H54 (cell line): ENCODE measurements at regions not wholly inside any gene's neighbourhood (a gene's known extent, or its start where the extent isn't known, plus 50 kb on each side); places are given as distances from the start of the nearest gene placed in this dataset.

Experiments used
- DNase-seq: peaks from one replicate; pipeline ENCODE4 v3.0.0; 2011; ENCODE audit warnings: low spot score, mixed read lengths; ENCODE audit not compliant: insufficient read length
- FAIRE-seq: peaks from 3 replicates; lab custom pipeline; 2011; peaks lifted over from hg19 to GRCh38; lab: Jason Lieb, UNC
- POLR2A ChIP-seq: IDR thresholded peaks from 2 replicates; pipeline ENCODE4 v1.6.1; 2011; ENCODE audit warnings: low read depth, mild to moderate bottlenecking, low read length

DNA sequence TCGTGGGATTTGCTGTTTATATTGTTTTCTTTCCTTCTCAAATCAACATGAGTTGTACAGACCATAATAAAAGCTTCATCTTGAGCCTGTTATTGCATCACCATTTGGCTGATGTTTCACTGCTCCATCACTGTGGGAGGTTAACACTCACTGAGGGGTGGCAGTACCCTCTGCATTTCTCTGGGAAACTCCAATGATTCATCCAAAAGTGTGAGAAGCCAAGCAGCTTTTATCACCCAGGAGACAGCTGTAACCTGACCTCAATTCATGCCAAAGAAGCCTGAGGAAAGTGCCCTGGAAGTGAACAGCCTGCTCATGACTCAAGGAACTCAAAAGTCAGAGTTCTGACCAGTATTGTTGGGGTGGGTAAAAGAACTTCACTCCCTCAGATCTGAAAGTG lies 84.1 kb downstream of the GPR88 start:
- DNase-seq: peak; percentile 43
- FAIRE-seq: peak; percentile 99
- no peak for TF ChIP-seq POLR2A

- TF ChIP-seq POLR2A: no peak
- no peak for DNase-seq
- FAIRE-seq: no peak
Observed at GRCh38 chr1:100622506-100622905, 84.6 kb downstream of the GPR88 start.

DNA sequence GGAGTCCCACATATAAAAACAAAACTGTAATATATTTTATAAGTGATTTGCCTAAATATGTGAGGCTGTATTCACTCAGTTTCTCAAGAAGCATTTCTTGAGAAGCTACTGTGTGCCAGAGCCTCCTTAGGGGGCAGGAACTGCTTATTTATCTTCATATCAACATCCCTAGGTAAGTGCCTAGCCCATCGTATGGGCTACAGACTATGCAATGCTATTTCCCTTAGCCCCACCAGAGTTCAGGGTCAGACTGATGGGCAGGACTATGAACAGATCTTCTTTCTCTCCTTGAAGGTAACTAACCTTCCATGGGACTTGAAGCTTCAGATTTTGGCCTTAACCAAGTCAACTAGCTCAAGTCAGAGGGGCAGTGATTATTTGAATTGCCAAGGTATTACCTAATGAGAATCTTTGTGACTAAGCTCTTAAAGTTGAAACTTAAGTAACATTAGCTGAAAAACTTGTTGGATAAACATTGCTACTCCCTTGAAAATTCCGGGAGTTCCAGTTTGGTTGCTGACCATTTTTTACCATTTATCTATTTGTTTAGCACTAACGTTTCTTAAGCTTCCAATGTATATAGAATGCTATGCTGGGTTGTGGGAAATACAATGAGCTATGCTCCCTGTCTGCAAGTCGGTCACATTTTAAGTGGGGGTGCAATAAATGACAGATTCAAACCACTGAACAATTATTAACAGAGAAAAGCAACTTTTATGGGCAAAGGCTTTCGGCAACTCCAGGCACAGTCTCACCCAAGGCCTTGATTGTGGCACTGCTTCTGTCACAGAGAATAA lies 85.2 kb downstream of the GPR88 start:
- TF ChIP-seq POLR2A: no peak
- DNase-seq: no peak
- peak; percentile 11 for FAIRE-seq

DNA sequence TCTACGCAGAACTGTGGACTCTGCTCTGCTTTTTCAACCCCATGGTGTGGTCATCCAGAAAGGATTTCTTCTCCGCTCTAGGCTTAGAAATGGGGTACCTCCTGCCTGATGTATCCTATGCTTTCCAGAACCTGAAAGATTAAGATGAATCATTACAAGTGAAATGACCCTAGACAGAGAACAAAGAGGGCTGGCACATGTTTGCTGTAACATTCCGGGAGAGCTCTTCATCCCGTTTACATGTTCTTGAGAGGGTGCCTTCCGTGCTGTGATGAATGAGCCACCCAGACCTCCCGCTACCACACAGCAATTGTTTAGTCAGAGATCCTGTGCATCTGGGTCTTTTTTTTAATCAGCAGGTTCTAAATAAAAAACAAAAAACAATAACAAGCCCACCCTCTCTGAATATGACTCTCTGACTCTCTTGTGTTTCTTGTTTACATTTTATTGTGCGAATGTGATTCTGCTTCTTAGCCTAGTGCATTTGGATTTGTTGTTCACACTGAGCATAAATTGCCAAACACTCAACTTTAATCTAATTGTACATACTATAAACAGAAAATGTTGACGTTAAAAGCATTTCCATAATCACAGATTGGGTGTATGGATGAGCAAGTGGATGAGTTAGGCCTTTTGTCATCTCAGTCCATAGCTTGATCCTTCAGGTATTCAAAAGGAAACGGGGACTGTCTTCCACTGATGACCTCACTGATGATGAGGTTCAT lies 87.1 kb downstream of the GPR88 start:
- DNase-seq (no peak), FAIRE-seq (no peak)

GRCh38 chr1:100626397-100626796 lies 88.5 kb downstream of the GPR88 start:
- TF ChIP-seq POLR2A: no peak
- no peak for FAIRE-seq

More for the DNA sequence above, 87.1 kb downstream of the GPR88 start:
- TF ChIP-seq POLR2A: no peak

GRCh38 chr1:100627054-100627716 lies 89.2 kb downstream of the GPR88 start:
- FAIRE-seq: no peak

More at GRCh38 chr1:100626397-100626796, 88.5 kb downstream of the GPR88 start:
- no peak for DNase-seq

GRCh38 chr1:100627936-100628335 lies 90.0 kb downstream of the GPR88 start:
- FAIRE-seq (no peak), DNase-seq (no peak)
- no peak for TF ChIP-seq POLR2A

More at GRCh38 chr1:100627054-100627716, 89.2 kb downstream of the GPR88 start:
- TF ChIP-seq POLR2A: no peak
- DNase-seq: no peak

DNA sequence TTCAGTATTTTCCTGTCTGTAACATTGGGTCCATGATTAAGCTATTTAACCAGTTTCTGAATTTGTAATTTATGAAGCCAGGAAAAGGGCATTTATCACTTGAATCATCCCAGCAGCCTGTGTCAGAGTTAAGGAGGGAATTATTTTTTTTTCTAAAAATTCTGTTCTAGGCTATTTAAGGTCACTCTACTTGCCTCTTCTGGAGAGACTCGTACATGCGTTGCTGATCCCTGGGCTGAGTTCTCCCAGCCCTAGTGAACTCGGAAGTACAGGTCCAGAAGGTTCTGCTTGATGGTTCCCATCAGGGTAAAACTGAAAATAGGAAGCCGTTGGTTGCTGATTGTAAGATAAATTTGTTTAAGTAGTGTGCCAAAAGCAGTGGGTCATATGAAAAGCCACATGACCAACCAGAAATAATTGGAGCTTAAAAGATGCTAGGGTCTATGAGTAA lies 90.7 kb downstream of the GPR88 start:
- DNase-seq (no peak), FAIRE-seq (no peak)
- no peak for TF ChIP-seq POLR2A

GRCh38 chr1:100629391-100629790 lies 90.2 kb upstream of the VCAM1 start:
- no peak for FAIRE-seq
- no peak for TF ChIP-seq POLR2A
- no peak for DNase-seq

DNA sequence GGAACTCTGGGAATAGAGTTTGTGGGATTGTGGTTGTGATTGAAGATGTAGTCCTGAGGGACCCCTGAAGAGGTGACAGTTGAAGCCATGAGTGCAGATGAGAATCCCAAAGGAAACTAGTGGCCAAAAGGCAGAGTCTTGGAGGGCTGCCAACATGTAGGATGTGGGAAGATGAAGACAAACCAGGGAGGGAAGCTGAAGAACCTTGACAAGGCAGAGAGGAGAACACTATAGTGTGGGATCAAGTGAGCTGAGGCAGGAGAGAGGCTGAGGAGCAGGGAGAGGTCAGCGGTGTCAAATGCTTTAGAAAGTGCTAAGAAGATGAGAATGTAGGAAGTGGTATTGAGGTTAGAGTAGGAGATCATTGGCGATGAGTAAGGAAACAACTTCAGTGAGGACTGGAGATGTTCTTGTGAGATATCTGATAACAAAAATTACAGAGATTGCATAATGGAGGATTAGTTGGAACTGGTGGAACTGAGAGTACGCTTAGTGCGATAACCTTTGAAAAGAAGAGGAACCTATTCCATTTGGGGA lies 88.5 kb upstream of the VCAM1 start:
- DNase-seq (peak; percentile 25), FAIRE-seq (peak; percentile 78)
- TF ChIP-seq POLR2A: no peak

GRCh38 chr1:100642826-100643225 lies 76.7 kb upstream of the VCAM1 start:
- DNase-seq (no peak), FAIRE-seq (no peak)
- no peak for TF ChIP-seq POLR2A

DNA sequence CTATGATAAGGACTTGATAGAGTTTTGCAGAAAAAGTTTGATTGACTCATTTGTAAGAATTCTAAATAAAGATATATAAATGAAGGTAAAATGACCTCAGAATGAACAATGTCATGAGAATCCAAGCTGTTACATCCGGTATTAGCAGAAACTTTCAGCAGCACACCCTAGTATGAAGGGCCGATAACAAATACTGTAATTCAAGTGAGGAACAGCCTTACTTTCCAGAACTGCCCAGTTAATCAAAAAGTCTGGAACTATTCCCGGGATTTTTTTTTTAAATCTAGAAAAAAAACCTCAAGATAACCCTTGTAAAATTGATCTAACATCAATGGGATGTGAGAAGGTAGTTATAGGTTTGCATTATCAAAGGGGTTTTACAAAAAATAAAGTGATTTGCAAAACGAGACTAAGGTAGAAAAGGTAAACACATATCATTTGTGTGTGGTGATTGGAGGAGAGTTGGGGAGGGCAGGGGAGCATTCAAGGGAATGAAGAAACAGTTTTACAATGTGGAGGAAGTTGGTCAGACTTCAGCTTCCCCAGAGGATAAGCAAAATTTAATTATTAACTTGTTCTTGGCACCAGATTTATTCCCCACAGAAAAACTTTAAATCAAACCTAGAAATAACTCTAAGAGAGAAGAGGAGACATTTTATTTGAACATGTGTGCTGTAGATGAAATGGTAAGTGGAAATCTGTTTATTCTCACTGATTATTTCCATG lies 75.9 kb upstream of the VCAM1 start:
- FAIRE-seq: no peak
- no peak for DNase-seq

GRCh38 chr1:100646001-100646400 lies 73.5 kb upstream of the VCAM1 start:
- TF ChIP-seq POLR2A: no peak
- no peak for FAIRE-seq
- no peak for DNase-seq

More for the DNA sequence above, 75.9 kb upstream of the VCAM1 start:
- no peak for TF ChIP-seq POLR2A

DNA sequence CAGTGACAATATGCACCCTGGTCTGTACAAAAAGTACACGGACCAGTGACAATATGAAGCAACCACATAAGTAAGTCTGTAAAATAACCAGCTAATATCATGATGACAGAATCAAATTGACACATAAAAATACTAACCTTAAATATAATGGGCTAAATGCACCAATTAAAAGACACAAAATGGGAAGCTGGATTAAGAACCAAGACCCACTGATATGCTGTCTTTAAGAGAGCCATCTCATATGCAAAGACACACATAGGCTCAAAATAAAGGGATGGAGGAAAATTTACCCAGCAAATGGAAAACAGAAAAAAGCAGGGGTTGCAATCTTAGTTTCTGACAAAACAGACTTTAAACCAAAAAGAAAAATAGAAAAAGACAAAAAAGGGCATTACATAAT lies 70.4 kb upstream of the VCAM1 start:
- no peak for DNase-seq
- TF ChIP-seq POLR2A: no peak
- no peak for FAIRE-seq
